Left hindlimb (tissue), 1 donor: ENCODE measurements at regions not wholly inside any gene's neighbourhood (a gene's known extent, or its start where the extent isn't known, plus 50 kb on each side); places are given as distances from the start of the nearest gene placed in this dataset.
"Not testable (repeated sequence)": the region's sequence is repeated elsewhere in the genome, so short reads cannot be mapped to it uniquely, and the experiment has no call there.

Experiments
- DNase-seq: peaks from one replicate; pipeline ENCODE4 v3.0.0-alpha.2; 2018

DNA sequence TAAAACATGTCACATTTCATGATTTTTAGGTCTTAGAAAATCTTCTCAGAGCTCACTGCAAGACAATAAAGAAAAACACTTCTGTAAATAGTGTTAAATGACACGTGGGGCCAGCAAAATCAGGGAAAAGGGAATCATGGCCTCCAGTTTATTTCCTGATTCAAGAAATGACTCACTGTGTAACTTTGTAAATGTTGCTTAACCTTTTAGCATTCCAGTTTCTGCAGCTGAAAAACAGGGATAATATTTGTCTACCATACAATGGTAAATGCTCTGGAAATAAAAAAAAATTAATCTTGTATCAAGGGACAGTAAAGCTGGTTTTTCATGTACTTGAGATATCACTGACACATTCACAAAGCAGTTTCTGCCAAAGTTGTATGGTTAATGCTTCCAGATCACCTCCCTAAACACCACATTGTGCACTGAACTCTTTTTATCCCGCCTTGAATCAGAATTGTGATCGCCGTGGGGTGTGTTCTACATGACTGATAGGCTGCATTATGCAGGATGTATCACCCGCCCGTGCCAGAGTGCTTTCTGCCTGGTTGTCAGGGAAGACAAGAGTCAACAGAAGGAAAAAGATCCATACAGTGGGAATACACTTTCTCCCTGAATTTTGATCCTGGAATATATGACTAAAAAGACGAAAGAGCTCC lies 238.8 kb downstream of the IKZF2 start:
- no peak for DNase-seq

DNA sequence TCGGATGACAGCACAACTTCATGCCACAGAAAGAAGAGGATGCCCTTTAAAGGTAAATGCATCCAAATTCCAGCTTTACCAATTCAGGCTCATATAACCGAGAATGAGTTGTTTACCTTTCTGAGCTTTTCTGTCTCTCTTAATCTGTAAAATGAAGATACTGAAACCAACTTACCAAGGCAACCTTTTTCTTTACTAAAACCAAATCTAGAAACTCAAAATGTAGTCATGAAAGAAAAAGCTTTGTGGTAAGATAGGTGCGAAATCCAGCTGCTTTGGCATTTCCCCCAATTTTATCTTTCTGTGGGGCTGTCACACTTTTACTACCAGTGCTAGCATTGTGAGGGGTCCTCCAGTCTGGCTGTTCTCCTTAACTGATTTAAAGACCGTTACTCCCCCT lies 240.4 kb downstream of the IKZF2 start:
- DNase-seq: no peak

DNA sequence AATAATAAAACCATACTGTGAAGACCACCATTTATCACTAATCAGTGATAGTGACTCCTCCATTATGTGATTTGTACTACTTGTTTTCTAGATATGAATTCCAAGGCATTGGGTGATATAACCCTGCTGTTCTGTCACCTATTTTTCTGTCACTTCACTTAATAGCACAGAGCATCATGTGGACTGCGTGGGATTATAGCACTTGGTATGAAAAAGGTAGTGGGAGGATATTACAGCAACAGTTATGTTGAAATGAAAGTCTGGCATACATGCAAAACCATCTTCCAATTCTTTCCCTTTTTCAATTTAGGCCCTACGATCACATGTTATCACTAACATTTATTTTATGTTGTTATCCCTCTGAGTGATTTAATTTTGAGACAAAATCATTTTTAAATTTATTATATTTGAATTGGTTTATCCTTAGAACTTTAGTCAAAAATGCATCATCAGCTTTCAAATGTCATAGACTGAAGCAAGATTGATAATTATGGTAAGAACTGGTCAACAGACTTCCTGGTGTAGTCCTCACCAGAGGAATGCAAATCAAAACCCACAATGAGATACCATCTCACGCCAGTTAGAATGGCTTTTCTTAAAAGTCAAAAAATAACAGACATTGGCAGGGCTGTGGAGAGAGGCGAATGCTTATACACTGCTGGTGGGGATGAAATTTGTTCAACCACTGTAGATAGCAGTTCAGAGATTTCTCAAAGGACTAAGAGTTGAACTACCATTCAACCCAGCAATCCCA lies 242.6 kb downstream of the IKZF2 start:
- DNase-seq: no peak

DNA sequence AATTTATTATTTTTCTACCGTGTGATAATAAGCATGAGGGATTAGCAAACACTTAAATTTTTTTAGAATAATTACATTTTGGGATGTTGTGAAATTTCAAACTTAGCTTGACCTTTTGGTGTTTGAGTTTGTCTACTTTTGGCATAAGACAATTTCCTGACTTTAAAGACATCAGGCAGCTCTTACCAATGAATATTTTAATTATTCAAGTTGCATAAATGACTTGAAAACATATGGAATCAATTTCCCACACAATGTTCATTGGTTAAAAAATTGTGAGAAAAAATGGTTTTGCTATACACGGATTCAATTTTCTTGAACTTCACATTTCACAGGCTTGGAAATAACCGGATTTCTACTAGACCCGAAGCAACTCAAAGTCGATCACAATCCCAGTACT lies 243.4 kb downstream of the IKZF2 start:
- DNase-seq: no peak

DNA sequence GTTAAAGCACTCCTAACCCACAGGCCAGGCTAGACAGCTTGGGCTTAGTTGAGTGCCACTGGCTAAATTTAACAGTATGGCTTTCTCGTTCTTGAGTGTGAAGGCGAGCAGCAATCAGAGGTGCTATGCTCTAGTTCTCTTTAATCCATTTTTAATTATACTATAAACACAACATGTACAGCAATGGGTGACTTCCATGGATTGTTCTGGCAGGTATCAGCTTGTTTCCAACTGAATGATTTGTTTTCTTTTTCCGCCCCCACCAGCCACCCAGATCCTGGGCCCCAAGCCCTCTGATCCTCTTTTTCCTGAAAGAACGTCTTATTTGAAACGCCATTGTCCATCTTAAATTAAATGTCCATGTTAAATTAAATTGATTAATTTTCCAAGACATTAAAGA lies 244.8 kb downstream of the IKZF2 start:
- DNase-seq: no peak

DNA sequence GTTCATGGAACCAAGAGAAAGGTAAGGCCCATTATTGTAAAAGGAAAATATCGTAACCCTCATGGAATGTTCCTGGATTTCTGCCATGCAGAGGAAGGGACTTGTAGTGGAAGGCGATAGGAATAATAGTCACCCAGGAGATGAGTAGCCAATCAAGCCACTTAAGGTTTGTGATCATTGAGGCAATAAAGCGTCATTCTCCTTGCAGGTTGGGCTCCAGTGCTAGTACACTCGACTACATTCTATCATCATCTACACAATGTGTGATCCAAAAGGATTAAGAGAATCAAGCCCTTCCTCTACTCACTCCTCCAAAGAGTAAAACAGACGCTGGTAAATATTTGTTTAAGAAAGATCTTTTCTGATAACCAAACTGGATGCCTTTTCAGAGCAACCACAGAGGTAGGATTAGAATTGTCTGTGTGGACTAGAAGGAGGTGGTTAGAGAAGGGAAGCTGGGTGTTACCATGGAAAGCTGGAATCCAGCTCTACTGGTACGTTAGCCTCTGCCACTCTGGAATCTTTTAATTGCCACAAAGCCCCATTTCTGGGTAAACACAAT lies 245.7 kb downstream of the IKZF2 start:
- DNase-seq: no peak

DNA sequence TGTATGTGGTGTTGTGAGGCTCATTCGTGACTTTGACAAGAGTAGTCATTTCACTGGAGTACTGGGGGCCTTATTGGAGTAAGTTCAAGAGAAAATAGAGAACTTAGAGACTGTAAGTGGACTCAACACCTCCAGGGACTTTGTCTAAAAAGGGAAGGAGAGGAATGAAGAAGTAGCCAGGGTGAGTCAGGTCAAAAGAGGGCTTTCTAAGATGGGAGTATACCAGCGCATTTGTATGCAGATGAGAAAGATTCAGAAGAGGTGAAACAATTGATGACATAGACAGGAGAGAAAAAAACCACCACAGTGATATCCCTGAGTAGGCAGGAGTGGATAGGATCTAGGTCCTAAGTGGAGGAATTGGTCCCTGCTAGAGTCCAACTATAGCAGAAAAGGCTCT lies 246.8 kb downstream of the IKZF2 start:
- no peak for DNase-seq

DNA sequence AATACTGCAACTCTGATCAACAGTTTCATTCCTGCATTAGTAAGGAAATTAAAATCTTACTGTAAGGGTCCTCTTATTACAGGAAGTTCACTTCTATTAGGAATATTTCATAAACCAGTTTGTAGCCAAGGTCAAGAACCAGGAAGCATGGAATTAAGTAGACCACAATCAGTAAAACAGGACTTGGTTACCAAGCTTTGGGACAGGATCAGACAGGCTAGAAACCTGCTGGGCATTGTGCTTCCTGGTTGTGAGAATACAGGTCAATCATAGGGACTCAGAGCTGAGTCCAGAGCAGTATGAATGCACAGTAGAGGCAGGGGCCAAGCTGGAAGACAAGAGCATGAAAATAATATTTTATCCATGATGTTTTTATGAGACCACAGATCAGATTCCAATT lies 248.0 kb downstream of the IKZF2 start:
- no peak for DNase-seq

DNA sequence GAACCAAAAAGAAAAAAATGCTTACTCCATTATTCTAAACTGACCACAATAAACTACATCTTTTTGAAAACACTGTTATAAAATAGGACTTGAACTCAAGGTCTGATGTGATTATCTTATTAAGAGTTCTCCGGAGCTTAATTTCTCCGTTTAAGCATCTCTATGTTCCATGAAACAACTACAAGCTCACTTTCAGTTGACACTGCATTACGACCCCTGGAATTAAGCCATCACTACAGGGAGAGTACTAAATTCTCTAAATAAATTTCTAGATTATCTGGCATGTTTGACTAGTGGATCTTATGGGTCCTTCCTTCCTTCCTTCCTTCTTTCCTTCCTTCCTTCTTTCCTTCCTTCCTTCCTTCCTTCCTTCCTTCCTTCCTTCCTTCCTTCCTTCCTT lies 249.0 kb downstream of the IKZF2 start:
- no peak for DNase-seq

DNA sequence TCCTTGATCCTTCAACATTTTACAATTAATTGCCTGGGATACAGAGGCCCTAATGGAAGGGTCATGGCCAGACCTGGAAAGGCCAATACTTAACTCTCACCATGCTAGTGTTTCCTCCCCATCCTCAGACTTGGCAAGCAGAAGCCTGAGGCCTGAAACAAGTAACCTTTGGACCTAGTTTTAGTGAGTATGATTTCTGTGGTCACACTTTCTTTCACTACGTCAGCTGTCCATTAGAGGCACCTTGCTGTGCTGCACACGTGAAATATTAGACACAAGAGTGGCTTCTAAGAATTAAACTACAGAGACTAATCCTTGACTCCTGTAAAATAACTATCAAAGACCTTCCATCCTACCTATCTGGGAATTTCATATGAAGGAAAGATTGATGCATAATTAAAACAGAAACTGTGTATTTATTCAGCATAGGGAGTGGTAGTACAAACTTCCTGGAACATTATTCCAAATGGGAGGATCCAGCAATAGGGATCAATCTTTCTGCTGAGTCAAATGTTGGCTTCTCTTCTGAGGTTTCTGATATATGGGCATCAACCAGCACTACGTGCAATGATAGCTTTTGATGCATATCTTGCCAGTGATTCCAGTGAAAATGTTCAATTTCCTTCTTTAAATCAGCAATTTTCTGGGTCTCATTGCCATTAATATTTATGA lies 249.7 kb downstream of the IKZF2 start:
- no peak for DNase-seq

DNA sequence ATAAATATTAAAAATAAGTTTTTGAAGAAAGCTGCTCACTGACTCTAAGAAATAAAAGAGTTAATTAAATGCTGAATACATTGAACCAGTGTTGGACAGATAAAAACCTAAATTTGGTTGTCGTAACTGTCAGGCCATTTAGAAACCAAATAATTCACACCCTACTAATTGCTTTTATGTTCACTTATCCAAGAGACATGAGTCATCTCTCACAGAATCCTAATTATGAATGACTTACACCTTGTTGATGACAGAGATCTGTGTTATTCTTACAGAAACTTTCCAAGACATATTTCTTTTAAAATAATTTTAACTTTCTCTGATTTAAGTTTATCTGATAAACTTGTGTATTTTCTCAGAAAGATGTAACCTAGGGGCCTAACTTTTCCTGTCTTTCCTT lies 250.7 kb downstream of the IKZF2 start:
- no peak for DNase-seq

DNA sequence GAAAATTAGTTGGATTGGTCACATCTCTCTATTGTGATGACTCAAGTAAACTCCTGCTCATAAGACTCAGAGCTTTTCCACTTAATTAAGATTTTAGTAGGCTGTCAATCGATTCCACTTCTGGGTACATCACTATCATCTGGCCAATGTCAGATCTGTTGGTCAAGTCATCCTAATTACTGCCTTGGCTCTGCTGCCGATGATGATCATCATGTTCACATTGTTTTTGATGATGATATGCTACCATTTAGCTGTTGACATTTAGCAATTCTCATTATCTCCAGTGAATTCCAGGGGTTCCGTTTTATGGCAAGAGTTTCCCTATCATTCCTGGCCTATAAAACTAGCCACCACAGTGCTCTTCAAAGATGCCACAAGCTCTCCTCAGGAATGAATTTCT lies 253.4 kb downstream of the IKZF2 start:
- no peak for DNase-seq

DNA sequence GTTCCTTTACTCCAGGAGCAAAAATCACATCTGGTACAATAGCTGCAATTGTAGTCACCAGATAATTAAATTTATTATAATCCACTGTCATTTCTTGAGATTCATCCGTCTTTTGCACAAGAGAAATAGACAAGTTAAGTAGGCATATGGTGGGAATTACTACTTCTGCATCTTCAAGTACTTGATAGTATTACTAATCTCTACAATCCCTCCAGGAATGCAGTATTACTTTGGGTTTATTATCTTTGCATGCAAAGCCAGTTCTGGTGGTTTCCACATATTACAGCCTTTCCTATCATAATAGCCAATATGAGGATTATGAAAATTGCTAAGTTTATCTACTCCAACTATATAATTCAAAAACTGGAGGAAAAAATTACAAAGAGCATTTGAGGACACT lies 254.1 kb downstream of the IKZF2 start:
- DNase-seq: no peak

DNA sequence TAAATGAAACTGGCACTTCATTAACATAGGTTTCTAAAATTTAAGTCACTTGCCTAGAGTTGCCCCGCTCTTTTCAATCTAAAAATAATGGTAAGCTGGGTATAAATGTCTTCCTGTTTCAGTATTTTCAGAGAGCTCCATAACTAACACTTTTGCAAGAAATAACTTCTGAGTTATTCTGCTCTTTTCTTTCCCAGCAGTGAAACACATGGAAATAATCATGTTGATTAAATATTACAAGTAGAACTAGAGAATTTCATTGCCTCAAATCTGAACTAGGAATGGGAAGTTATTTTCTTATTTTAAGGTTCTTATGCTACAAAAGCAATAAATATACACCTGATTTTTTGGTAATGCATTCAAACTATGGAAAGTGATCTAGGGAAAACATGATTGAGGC lies 257.4 kb downstream of the IKZF2 start:
- DNase-seq: no peak

DNA sequence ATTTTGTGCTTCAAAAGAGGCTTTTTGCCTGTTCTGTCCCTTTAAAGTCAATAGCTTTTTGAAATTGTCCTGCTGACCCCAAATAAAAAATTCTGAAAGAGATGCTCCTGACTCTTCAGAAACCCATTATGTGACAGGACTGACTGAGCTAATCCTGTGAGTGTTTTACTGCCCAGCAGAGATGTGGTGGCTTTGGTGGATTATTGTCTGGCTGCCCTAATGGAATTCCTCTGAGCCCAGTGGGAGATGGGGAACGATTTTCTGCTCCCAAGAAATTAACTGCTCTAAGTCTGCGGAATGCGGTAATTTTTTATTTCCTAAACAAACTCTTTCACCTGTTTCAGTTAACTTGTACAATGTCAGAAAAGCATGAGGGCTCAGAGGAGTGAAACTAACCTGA lies 258.2 kb downstream of the IKZF2 start:
- no peak for DNase-seq

DNA sequence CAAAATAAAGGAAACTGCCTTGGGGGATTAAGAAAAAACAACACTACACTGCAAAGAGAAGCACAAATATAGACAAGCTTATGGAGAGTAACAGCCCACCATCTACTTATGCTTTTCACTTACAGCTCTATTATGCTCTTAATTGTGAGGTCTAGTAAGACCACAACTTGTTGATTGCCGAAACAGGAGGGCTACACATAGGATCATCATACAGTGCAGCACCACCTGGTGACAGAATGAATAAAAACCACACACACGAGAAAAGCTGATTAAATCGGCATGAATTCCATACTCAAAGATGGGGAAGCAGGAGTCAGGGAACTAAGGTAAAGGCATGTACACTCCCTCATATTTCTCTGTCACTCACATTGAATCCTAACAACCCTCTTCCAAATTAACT lies 259.2 kb downstream of the IKZF2 start:
- DNase-seq: no peak

DNA sequence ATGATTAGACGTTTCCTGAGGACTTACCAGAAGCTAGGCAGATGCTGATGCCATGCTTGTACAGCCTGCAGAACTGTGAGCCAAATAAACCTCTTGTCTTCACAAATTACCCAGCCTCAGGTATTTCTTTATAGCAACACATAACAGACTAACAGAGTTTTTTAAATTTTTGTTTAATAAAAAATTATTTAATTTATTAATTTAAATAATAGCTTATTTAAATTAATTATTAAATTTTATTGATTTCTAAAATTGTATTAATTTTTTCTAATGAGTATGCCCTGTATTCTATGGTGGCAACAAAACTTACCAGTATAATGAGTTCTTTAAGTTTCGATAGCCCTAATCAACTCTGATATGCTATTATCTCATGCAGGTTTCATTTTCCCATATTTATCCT lies 259.8 kb downstream of the IKZF2 start:
- DNase-seq: no peak

DNA sequence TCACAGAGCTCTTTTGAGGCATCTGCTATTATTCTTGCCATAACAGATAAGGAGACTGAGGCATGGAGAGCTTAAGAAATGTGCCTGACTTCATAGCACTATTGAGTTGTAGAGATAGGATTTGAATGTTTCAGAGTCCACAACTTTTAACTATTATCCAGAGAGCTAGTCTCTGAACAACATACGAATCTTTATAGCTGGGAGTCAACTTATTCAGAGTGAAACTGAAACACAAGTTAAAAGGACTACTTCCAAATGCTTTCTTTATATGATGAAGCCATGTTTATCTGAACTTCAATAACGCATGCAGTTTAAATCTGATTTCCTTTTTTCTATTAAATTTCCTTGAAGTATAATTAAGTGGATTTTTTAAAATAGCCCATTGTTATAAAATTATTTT lies 268.8 kb downstream of the IKZF2 start:
- DNase-seq: no peak

DNA sequence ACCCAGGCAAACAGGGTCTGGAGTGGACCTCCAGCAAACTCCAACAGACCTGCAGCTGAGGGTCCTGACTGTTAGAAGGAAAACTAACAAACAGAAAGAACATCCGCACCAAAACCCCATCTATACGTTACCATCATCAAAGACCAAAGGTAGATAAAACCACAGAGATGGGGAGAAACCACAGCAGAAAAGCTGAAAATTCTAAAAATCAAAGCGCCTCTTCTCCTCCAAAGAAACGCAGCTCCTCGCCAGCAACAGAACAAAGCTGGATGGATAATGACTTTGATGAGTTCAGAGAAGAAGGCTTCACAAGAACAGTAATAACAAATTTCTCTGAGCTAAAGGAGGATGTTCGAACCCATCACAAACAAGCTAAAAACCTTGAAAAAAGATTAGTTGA lies 274.9 kb downstream of the IKZF2 start:
- DNase-seq: not testable (repeated sequence)

DNA sequence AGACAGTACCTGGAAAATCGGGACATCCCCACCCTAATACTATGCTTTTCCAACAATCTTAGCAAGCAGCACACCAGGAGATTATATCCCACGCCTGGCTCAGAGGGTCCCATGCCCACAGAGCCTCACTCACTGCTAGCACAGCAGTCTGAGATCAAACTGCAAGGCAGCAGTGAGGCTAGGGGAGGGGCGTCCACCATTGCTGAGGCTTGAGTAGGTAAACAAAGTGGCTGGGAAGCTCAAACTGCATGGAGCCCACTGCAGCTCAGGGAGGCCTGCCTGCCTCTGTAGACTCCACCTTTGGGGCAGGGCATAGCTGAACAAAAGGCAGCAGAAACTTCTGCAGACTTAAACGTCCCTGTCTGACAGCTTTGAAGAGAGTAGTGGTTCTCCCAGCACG lies 275.5 kb downstream of the IKZF2 start:
- not testable (repeated sequence) for DNase-seq

DNA sequence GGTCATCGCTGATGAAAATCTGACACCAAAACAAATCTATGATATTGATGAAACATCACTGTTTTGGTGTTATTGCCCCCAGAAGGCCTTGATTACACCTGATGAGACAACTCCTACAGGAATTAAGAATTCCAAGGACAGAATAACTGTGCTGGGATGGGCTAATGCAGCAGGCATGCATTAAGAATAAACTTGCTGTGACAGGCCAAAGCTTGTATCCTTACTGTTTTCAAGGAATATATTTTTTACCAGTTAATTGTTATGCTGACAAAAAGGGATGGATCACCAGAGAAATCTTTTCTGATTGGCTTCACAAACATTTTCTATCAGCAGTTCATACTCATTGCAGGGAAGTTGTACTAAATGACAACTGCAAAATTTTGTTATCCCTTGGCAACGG lies 278.2 kb downstream of the IKZF2 start:
- DNase-seq: no peak

DNA sequence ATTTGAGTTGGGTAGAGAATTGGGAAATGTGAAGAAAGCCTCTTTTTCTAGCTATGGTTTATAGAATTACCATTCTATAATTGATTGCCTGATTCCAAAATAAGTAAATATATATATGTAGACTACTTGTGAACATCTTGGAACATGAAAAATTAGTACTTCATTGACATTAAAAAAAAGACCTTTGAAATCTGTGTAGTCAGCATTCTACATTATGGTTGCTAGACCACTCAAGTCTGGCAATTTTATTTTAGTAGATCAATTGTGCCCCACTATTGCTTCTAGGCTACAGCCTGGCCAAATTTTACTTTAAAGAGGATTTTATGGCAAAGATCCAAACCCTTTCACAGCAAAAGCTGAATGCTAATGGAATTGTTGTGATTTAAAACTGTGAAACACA lies 279.8 kb downstream of the IKZF2 start:
- DNase-seq: no peak

DNA sequence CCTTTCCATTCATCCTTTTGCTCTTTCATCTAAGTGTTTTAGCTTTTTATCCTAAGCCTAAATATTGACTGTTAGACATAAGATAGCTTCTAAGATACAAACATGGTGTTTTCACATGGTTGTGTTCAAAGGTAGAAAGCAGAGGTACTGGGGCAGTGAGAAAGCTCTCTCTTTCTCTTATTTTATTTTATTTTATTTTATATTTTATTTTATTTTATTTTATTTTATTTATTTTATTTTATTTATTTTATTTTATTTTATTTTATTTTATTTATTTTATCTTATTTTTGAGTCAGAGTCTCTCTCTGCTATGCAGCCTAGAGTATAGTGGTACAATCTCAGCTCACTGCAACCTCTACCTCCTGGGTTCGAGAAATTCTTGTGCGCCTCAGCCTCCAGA lies 287.2 kb downstream of the IKZF2 start:
- no peak for DNase-seq

DNA sequence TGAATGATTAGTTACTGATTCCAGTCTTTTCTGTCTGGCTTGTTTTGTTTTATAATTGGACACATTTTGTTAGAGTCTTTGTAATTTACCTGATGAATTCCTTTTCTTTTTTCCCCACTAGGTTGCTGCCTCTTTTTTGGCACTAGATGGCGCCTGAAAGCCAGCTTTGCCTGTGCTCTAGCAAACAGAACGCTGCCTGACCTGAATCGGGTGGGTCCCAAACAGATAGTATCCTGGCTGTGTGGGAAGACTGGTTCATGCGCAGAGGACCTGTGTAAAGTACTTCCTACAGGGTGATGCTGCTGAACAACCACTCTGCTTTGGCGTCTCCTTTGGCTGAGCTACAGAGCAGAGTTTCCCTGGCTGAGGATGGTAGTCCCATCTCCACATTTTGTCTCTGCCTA lies 288.2 kb downstream of the IKZF2 start:
- no peak for DNase-seq
